ENCODE measurements at regions not wholly inside any gene's neighbourhood (a gene's known extent, or its start where the extent isn't known, plus 50 kb on each side); places are given as distances from the start of the nearest gene placed in this dataset.

DNA sequence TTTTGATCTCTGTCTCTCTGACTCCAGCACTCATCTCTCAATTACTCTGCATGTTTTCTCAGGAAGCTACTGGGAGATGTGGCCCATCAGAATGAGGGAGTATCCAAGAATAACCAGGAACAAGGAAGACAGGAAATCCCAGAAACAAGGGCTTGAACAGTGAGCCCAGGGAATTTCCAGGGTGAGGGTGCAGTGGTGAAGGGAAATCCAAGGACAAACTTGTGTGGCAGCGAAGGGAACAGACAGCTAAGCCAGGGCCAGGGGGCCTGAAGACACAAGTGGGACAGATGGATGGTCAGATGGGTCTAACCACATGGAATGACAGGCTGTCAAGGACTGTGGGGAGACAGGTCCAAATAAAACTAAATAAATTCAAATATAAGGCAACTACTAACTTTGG lies 121.8 kb upstream of the ERRFI1 start:
- no peak for TF ChIP-seq POLR2A (IDR thresholded peaks at IDR 0.05; ENCODE audit: low read length)
- no peak for TF ChIP-seq GATA1 (IDR thresholded peaks at IDR 0.05; ENCODE audit: low read depth, low read length)
